Fibroblast of lung (primary cell): ENCODE measurements at regions not wholly inside any gene's neighbourhood (a gene's known extent, or its start where the extent isn't known, plus 50 kb on each side); places are given as distances from the start of the nearest gene placed in this dataset.

Experiments
- DNase-seq, 2 donors: peaks; one replicate each; pipeline versions ENCODE4 v3.0.0 to v3.0.0-alpha.2; 2010; ENCODE audit warnings: low read depth in 2 of 2
- H2AFZ ChIP-seq: 2 replicates; pipeline ENCODE4 v1.5.1; 2012; ENCODE audit warnings: low read length, control low read depth, inconsistent platforms
- H3K27ac ChIP-seq: 2 replicates; pipeline ENCODE4 v1.5.1; 2011; ENCODE audit warnings: low read length, control low read depth; ENCODE audit not compliant: insufficient read depth
- H3K27me3 ChIP-seq: 2 replicates; pipeline ENCODE4 v1.5.1; 2011; ENCODE audit warnings: mild to moderate bottlenecking, low read length; ENCODE audit not compliant: control insufficient read depth, insufficient read depth
- H3K36me3 ChIP-seq: 2 replicates; pipeline ENCODE4 v1.5.1; 2011; ENCODE audit warnings: low read length; ENCODE audit not compliant: control insufficient read depth, insufficient read depth
- H3K4me1 ChIP-seq: 2 replicates; pipeline ENCODE4 v1.5.1; 2011; ENCODE audit warnings: low read length; ENCODE audit not compliant: control insufficient read depth, insufficient read depth; ENCODE audit errors: extremely low read depth
- H3K4me2 ChIP-seq: 2 replicates; pipeline ENCODE4 v1.5.1; 2011; ENCODE audit warnings: low read length, control low read depth; ENCODE audit not compliant: insufficient read depth; ENCODE audit errors: extremely low read depth
- H3K4me3 ChIP-seq, 4 experiments: fragments of 200-600 bp in 1 of 4; sonication (generic) in 1 of 4; replicated peaks in 1 of 4; 2 replicates each; pipeline ENCODE4 v1.5.1; 2011 to 2016; ENCODE audit warnings: low read length in 4 of 4, low read depth in 3 of 4, mild to moderate bottlenecking in 3 of 4, control low read depth in 2 of 4, inconsistent platforms in 1 of 4, mixed read lengths in 1 of 4; ENCODE audit not compliant: insufficient read depth in 1 of 4; ENCODE audit errors: control extremely low read depth in 1 of 4
- H3K79me2 ChIP-seq: 2 replicates; pipeline ENCODE4 v1.5.1; 2012; ENCODE audit warnings: mild to moderate bottlenecking, low read length, inconsistent platforms; ENCODE audit not compliant: control insufficient read depth, insufficient read depth
- H3K9ac ChIP-seq: 2 replicates; pipeline ENCODE4 v1.5.1; 2011; ENCODE audit warnings: mild to moderate bottlenecking, low read length, control low read depth; ENCODE audit not compliant: insufficient read depth
- H3K9me3 ChIP-seq: 2 replicates; pipeline ENCODE4 v1.5.1; 2012; ENCODE audit warnings: low read depth, low read length; ENCODE audit not compliant: control insufficient read depth, insufficient read depth
- H4K20me1 ChIP-seq: 2 replicates; pipeline ENCODE4 v1.5.1; 2011; ENCODE audit warnings: low read length; ENCODE audit not compliant: control insufficient read depth, insufficient read depth; ENCODE audit errors: extremely low read depth
- CTCF ChIP-seq, 2 donors: IDR thresholded peaks in 1 of 2; conservative IDR thresholded peaks in 1 of 2; 1 replicate in 1 of 2; 2 replicates in 1 of 2; pipeline ENCODE4 v1.5.1; 2011 to 2012; ENCODE audit warnings: low read length in 2 of 2, control low read depth in 1 of 2, inconsistent platforms in 1 of 2, low read depth in 1 of 2, mild to moderate bottlenecking in 1 of 2
- EZH2 ChIP-seq: IDR thresholded peaks from 2 replicates; pipeline ENCODE4 v1.5.1; 2012; ENCODE audit warnings: low read length, control low read depth, mild to moderate bottlenecking; ENCODE audit errors: missing control alignments

- H3K79me2 ChIP-seq, result no peaks in the 10 kb centered on the region
- no peak overlapping the region for H3K27ac ChIP-seq
- no peak overlapping the region for H2AFZ ChIP-seq
- no peaks in the 10 kb centered on the region for H3K9me3 ChIP-seq
- H3K4me3 ChIP-seq, result no peak overlapping the region
- H3K4me1 ChIP-seq, result no peaks in the 10 kb centered on the region
- H3K36me3 ChIP-seq, result no peaks in the 10 kb centered on the region
- no peaks in the 10 kb centered on the region for H3K27me3 ChIP-seq
- no peaks in the 10 kb centered on the region for H4K20me1 ChIP-seq
- TF ChIP-seq EZH2, result no peak
- TF ChIP-seq CTCF (conservative IDR thresholded peaks at IDR 0.05 in 1 of 2, IDR thresholded peaks at IDR 0.05 in 1 of 2; ENCODE audit: low read depth in 1 of 2, low read length in 2 of 2), result no peak
- no peak overlapping the region for H3K4me2 ChIP-seq
- H3K9ac ChIP-seq, result no peak overlapping the region
- no peak for DNase-seq
Measured at GRCh38 chr3:118550556-118550955, 484.1 kb downstream of the IGSF11 start.

- Histone ChIP-seq H3K27me3 (no peaks in the 10 kb centered on the region), H3K9me3 (no peaks in the 10 kb centered on the region), H3K27ac (no peak overlapping the region), H3K79me2 (no peaks in the 10 kb centered on the region), H2AFZ (no peak overlapping the region), H3K4me2 (no peak overlapping the region), H4K20me1 (no peaks in the 10 kb centered on the region), H3K4me3 (no peak overlapping the region), H3K4me1 (no peaks in the 10 kb centered on the region), H3K36me3 (no peaks in the 10 kb centered on the region), H3K9ac (no peak overlapping the region)
- DNase-seq, result no peak
- TF ChIP-seq CTCF (conservative IDR thresholded peaks at IDR 0.05 in 1 of 2, IDR thresholded peaks at IDR 0.05 in 1 of 2; ENCODE audit: low read depth in 1 of 2, low read length in 2 of 2), result no peak
- no peak for TF ChIP-seq EZH2
Measured at GRCh38 chr3:118554148-118554838, 480.4 kb downstream of the IGSF11 start.

GRCh38 chr3:118556983-118557382, 477.7 kb downstream of the IGSF11 start:
- no peaks in the 10 kb centered on the region for H3K79me2 ChIP-seq
- no peaks in the 10 kb centered on the region for H3K9me3 ChIP-seq
- TF ChIP-seq EZH2 (no peak), CTCF (conservative IDR thresholded peaks at IDR 0.05 in 1 of 2, IDR thresholded peaks at IDR 0.05 in 1 of 2; ENCODE audit: low read depth in 1 of 2, low read length in 2 of 2) (no peak)
- no peak for DNase-seq
- no peak overlapping the region for H2AFZ ChIP-seq
- no peaks in the 10 kb centered on the region for H3K4me1 ChIP-seq
- H3K27me3 ChIP-seq, result no peaks in the 10 kb centered on the region
- no peak overlapping the region for H3K9ac ChIP-seq
- no peak overlapping the region for H3K27ac ChIP-seq
- no peaks in the 10 kb centered on the region for H3K36me3 ChIP-seq
- H4K20me1 ChIP-seq, result no peaks in the 10 kb centered on the region
- H3K4me3 ChIP-seq, result no peak overlapping the region
- H3K4me2 ChIP-seq, result no peak overlapping the region
